NCI-H1930 (cell line): ENCODE measurements at regions not wholly inside any gene's neighbourhood (a gene's known extent, or its start where the extent isn't known, plus 50 kb on each side); places are given as distances from the start of the nearest gene placed in this dataset.
A peak's percentile ranks its signal among the peaks of the same experiment; 100 is the strongest.

ENCODE experiments used
- DNase-seq, 2 experiments: peaks; one replicate each; lab custom pipeline; 2025; lab: John Stamatoyannopoulos, UW

DNA sequence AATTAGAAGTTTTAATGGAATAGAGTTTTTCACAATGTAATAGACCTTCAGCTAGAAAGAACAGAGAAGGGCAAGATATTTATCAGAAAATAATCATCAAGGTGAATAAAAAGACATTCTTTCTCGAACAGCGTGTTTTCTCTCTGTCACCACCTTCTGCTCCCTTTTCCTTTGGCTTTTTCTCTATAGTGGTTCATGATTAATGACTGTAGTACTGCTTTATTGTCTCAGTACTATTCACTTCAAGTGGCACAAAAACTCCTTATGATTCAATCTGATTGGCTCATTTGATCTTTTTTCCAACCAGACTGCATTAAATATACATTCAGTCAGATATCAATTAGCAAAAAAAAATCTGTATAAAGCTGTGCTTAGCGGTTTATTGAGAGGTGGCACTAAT, 516.0 kb downstream of the OTOL1 start:
- DNase-seq, result no peak

- peak; percentile 44 to 57 for DNase-seq
These were observed 517.7 kb downstream of the OTOL1 start for GRCh38 chr3:162014284-162014683.

DNA sequence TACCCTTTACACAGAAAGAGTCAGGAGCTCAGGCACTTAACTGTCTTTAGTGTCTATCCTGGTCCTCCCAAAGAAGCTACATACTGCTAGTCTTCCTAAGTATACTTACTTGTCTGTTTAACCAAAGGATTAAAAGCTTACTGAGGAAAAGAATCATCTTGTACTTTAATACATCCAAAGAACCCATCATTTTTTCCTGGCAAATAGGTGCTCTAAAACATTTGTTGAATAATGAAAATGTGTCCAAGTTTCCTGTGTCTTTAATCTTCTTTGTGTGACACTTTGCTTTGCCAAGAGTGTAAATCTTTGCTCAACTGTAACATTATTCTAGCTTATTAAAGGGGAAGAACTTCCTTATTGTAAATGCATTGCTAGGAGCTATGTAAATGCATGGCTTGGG, 519.2 kb downstream of the OTOL1 start:
- DNase-seq, result no peak

DNA sequence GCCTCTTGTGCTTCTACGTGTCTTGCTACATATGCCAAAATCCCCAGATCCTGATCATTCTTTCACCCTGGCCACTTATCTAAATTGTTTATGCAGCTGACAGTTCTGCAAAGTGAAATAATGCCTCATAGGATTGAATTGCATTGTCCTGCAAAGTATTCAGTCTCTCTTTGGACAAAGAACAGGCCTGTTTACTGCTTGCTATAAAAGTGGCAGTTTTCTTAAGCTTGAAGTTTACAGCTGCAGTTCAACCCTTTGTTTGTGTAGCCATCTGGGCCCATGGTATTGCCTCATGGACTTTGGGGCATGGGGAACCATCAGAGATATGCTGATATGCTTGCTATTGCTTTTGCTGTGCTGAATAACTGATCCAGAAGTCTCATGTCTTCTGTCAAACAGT, 523.2 kb downstream of the OTOL1 start:
- DNase-seq, result no peak

DNA sequence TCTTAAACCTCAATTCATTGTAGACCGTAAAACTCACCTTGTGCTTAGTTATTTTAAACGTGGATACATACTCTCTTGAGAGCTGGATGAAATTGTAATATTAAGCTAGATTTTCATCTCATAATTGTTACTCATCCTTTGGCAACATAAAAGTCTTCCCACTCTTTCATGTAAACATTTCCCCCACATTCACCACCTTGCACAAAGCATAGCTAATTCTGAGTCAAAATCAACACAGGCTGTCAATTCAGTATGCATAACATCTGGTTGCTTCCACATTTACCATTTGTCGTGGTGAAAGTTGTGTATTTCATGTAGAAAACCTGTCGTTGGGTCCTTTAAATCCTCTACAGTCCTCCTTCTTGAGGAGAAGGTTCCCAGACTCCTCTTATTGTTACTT, 524.6 kb downstream of the OTOL1 start:
- DNase-seq, result no peak

- DNase-seq, result peak; percentile 42 to 56
These were observed 526.3 kb downstream of the OTOL1 start for GRCh38 chr3:162022911-162023310.

GRCh38 chr3:162029736-162030135, 533.1 kb downstream of the OTOL1 start:
- no peak for DNase-seq

DNA sequence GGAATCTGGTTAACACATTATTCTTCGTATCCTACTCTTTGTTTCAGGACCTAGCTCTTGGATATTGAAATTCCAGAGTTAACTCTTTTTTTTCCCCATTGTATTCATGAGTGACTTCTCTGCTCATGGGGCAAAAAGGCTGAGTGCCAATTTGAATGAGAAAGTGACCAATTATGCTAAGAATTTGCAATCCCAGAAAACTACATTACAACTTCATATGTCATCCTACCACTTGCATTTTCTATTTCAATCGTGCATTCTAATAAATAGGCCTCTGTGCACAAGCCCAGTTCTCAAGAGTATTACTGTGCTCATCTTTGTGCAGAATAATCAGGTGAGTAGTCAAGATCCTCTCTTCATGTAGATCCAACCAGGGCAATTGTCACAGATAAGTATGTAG, 537.8 kb downstream of the OTOL1 start:
- no peak for DNase-seq

DNA sequence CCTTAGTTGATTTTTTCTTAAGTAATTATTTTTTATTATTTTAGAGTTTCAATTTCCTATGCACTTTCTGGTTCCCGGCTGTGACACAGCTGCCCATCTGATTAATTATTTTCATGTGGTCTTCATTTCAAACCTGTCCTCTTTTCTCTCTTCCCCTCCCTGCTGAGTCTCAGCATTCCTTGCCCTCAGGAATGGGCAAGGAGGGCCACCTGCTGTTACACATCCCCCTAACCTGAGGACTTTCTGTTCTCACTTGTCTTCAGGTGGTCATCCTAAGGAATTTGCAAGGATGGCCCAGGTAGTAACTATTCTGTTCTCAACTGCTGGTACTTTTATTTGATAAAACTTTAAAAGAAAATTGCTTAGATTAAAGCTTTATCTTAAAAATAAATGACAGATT, 545.0 kb downstream of the OTOL1 start:
- no peak for DNase-seq

GRCh38 chr3:162052636-162053035, 556.0 kb downstream of the OTOL1 start:
- DNase-seq, result no peak

DNA sequence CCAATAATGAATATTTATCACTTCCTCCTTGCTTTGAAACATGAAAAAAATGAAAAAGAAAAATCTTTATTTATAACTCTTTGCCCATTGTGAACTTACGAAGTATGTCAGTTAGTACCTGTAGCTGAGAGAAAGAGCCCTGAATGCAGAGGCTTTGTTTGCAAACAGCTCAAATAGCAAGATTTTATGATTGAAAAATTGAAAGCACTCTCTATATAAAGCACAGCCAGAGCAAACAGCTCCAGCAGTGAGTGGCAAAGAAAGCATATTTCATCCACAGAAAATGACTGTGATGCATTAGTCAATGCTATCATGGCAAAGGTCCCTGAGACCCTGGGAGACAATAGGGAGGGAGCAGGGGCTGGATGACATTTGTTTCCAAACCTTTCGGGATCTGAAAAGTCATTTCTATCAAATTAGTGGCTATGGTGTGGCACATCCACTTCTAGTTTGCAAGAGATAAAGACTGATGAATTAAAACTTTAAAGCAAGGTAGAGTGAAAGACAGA, 576.1 kb downstream of the OTOL1 start:
- DNase-seq, result peak; percentile 27 to 47

DNA sequence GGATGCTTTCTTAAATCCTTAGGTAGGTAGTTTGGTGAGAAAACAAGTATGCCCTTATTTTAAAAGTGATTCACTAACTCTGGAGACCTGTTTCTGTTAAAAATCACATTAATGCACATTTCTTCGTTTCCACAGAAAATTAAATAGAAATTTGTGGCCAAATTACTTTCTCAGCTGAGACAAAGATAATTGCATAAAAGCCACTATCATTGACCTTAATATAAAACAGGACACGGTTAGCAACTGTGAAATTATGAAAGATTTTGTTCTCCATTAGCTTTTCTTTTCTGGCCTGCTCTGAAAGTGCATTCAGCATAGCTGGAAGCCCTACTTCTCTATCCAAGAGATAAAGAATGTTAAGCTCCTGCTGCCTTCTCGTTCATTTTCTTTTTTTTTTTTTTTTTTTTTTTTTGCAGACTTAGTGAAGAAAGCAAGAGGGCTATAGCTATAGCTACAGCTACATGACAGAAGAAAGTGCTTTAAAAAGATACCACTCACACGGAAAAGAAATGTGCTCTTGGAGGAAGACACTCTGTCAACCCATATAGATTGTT, 576.9 kb downstream of the OTOL1 start:
- no peak for DNase-seq

DNA sequence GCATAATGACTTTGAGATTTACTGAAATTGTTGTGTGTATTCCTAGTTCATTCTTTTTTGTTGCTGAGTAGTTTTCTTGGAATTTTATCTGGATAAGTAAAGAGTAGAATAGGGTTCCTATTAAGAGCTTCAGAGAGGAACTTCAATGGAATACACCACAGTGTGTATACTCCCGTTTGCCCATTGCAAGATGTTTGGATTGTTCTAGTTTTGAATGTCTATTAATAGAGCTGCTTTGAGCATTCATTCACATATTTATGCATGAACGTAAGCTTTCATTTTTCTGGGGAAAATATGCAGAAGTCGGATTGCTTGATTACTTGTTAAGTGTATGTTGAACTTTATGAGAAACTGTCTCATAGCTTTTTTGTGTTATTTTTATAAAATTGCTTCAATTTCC, 580.5 kb downstream of the OTOL1 start:
- no peak for DNase-seq

- no peak for DNase-seq
These were observed 585.9 kb downstream of the OTOL1 start for GRCh38 chr3:162082516-162082915.

GRCh38 chr3:162087361-162087760, 590.8 kb downstream of the OTOL1 start:
- DNase-seq, result no peak

DNA sequence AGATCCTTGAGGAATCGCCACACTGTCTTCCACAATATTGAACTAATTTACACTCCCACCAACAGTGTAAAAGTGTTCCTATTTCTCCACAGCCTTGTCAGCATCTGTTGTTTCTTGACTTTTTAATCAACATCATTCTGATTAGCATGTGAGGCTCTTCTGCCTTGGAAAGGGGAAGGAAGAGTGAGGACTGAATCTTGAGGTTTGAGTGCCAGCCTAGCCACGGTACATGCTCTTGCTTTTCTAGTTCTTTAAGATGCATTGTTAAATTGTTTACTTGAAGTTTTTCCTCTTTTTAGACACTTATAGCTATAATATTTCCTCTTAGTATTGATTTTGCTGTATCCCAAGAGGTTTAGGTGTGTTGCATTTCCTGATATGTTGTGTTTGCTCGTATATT, 596.1 kb downstream of the OTOL1 start:
- no peak for DNase-seq

GRCh38 chr3:162094301-162094700, 597.7 kb downstream of the OTOL1 start:
- no peak for DNase-seq

DNA sequence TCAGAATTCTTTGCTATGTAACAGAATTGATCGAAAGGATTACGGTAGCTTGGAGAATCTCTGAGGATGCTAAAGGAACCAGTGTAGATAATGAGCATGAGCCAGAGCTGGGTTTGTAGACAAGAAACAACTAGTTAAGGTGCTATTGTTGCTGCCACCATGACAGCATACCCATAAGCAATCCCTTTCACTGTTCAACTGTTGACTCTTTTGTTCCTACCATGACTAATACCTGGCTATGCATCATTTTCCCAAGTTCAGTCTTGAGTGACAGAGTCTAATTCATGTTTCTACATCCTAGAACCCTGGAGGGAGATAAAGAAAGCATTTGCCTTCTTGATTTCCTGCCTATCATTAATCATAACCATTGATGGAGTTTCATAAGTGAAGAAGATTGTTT, 600.3 kb downstream of the OTOL1 start:
- DNase-seq, result no peak

DNA sequence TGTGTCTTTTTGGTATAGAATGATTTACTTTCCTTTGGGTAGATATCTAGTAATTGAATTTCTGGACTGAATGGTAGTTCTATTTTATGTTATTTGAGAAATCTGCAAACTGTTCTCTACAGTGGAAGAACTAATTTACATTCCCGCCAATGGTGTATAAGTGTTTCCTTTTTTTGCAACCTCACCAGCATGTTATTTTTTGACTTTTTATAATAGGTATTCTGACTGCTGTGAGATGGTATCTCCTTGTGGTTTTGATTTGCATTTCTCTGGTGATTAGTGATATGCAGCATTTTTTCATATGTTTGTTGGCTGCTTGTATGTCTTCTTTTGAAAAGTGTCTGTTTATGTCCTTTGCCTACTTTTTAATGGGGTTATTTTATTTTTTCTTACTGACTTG, 607.2 kb downstream of the OTOL1 start:
- no peak for DNase-seq

- DNase-seq, result no peak
These were observed 615.3 kb downstream of the OTOL1 start for GRCh38 chr3:162111861-162112260.

- DNase-seq, result no peak
These were observed 616.1 kb downstream of the OTOL1 start for GRCh38 chr3:162112719-162113118.

DNA sequence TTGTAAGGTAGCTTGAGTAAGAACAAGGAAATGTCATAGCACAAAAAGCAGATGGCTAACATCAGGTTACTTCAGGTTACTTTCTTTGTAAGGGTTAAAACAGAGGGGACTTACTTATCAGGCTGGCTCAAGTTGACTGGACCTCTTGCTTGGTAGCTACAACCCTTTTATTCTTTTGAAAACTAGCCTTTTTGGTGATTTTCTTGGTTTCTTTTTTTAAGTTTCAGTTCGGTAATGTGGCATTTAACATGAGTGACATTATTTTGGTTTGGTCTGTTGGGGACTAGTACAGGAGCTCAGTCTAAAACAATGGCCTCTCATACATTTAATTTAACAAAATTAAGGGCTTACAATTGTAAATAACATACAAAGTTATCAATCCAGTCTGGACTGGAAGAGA, 621.4 kb downstream of the OTOL1 start:
- no peak for DNase-seq

DNA sequence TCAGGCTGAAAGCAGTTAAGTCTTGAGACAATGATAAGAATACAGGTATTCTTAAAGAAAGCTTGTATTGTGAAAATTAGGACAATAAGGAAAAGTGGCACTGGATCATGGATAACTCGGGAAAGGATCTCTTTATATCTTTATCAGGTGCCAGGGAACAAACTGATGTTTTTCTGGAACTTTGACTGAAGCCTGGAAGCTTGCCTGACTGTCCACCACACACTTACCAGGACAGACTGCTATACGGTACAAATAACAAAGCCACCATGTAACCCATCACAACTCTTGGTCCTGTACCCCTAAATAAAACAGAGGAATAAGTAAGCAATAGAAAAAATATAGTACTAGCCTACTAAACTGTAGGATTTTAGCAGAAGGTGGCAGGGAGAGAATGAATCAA, 623.0 kb downstream of the OTOL1 start:
- no peak for DNase-seq

DNA sequence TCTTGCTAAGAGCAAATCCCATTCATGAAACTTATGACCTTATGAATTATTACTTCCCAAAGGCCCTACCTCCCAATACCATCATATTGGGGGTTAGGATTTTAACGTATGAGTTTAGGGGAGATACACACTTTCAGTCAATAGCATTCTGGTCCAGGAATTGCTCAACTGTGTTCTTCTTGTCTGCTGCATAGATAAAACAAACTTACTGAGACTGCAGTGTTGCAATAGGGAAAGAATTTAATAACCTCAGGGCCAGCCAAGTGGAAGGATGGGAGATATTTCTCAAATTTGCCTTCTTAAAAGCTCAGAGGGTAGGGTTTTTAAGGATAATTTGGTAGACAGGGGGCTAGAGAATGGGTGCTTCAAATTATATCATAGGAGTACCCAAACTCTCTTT, 625.8 kb downstream of the OTOL1 start:
- no peak for DNase-seq

GRCh38 chr3:162125790-162126189, 629.2 kb downstream of the OTOL1 start:
- no peak for DNase-seq
